SK-N-SH (cell line): ENCODE measurements at regions not wholly inside any gene's neighbourhood (a gene's known extent, or its start where the extent isn't known, plus 50 kb on each side); places are given as distances from the start of the nearest gene placed in this dataset.

Source experiments
- CTCF ChIA-PET: fragments of 300-600, 350-600 bp; formaldehyde crosslinking; extraction: SDS; loops from one replicate; lab custom pipeline; 2021; lab: Yijun Ruan, JAX
- POLR2A ChIA-PET: fragments of 350-600 bp; sonication (Branson Sonifier 250); formaldehyde crosslinking; extraction: SDS; loops from one replicate; lab custom pipeline; 2020; ENCODE audit warnings: antibody characterized with exemption, inconsistent platforms; lab: Yijun Ruan, JAX
- DNase-seq: peaks from one replicate; pipeline ENCODE4 v3.0.0; 2012
- H2AFZ ChIP-seq: fragments of 200-600 bp; sonication (generic); 2 replicates; pipeline ENCODE4 v1.8.1; 2016; ENCODE audit warnings: antibody characterized with exemption, mild to moderate bottlenecking, low read depth
- H3F3A ChIP-seq: fragments of 200-600 bp; sonication (generic); replicated peaks from 2 replicates; pipeline ENCODE3; 2016; ENCODE audit warnings: antibody characterized with exemption, mild to moderate bottlenecking; ENCODE audit not compliant: insufficient read depth
- H3K27ac ChIP-seq, 2 experiments: fragments of 200-500 bp in 1 of 2; fragments of 200-600 bp in 1 of 2; sonication (Bioruptor generic) in 1 of 2; sonication (generic), shearing (Covaris generic) in 1 of 2; 2 replicates each; pipeline versions ENCODE4 v1.5.1 to v1.6.1; 2014 to 2016; ENCODE audit warnings: low read depth in 2 of 2, inconsistent platforms in 1 of 2, low read length in 1 of 2, mild to moderate bottlenecking in 1 of 2, mixed read lengths in 1 of 2
- H3K27me3 ChIP-seq: fragments of 200-600 bp; sonication (generic), shearing (Covaris generic); 2 replicates; pipeline ENCODE4 v1.6.1; 2016; ENCODE audit warnings: mixed run types; ENCODE audit not compliant: insufficient read depth
- H3K36me3 ChIP-seq, 2 experiments: fragments of 200-500 bp in 1 of 2; fragments of 200-600 bp in 1 of 2; sonication (Bioruptor generic) in 1 of 2; sonication (generic) in 1 of 2; replicated peaks in 1 of 2; 2 replicates each; pipeline versions ENCODE3 to v1.5.1; 2014 to 2016; ENCODE audit warnings: low read length in 1 of 2, mild to moderate bottlenecking in 1 of 2; ENCODE audit not compliant: insufficient read depth in 2 of 2, control insufficient read depth in 1 of 2
- H3K4me1 ChIP-seq, 2 experiments: fragments of 200-500 bp in 1 of 2; fragments of 200-600 bp in 1 of 2; sonication (Bioruptor generic) in 1 of 2; sonication (generic), shearing (Covaris generic) in 1 of 2; 2 replicates each; pipeline versions ENCODE4 v1.5.1 to v1.6.1; 2014 to 2016; ENCODE audit warnings: low read depth in 1 of 2, low read length in 1 of 2, mixed run types in 1 of 2; ENCODE audit not compliant: insufficient read depth in 2 of 2, control insufficient read depth in 1 of 2
- H3K4me2 ChIP-seq: fragments of 200-600 bp; sonication (generic), shearing (Covaris generic); 2 replicates; pipeline ENCODE4 v1.6.1; 2017; ENCODE audit warnings: mixed run types
- H3K4me3 ChIP-seq, 2 experiments: fragments of 200-500 bp in 1 of 2; fragments of 200-600 bp in 1 of 2; sonication (Bioruptor generic) in 1 of 2; sonication (generic), shearing (Covaris generic) in 1 of 2; 2 replicates each; pipeline versions ENCODE4 v1.5.1 to v1.8.1; 2014 to 2016; ENCODE audit warnings: low read depth in 2 of 2, inconsistent platforms in 1 of 2, low read length in 1 of 2, mild to moderate bottlenecking in 1 of 2, mixed read lengths in 1 of 2, moderate library complexity in 1 of 2
- H3K79me2 ChIP-seq: fragments of 200-600 bp; sonication (generic); 2 replicates; pipeline ENCODE4 v1.8.1; 2017; ENCODE audit warnings: mild to moderate bottlenecking; ENCODE audit not compliant: insufficient read depth
- H3K9ac ChIP-seq: fragments of 200-600 bp; sonication (generic); 2 replicates; pipeline ENCODE4 v1.6.1; 2017; ENCODE audit warnings: mixed run types
- H3K9me2 ChIP-seq: fragments of 200-600 bp; sonication (generic); 2 replicates; pipeline ENCODE4 v1.6.1; 2017; ENCODE audit warnings: mixed run types
- H3K9me3 ChIP-seq: fragments of 200-600 bp; sonication (generic); 2 replicates; pipeline ENCODE4 v1.6.1; 2017; ENCODE audit warnings: mixed run types, mild to moderate bottlenecking, moderate library complexity
- H4K20me1 ChIP-seq: fragments of 200-600 bp; sonication (generic); 2 replicates; pipeline ENCODE4 v1.6.1; 2017; ENCODE audit warnings: mild to moderate bottlenecking, mixed run types; ENCODE audit not compliant: insufficient read depth
- CHD2 ChIP-seq: fragments of 150-350 bp; IDR thresholded peaks from 2 replicates; pipeline ENCODE4 v1.6.1; 2018; ENCODE audit warnings: low read length; ENCODE audit not compliant: partially characterized antibody
- ELF1 ChIP-seq: IDR thresholded peaks from 2 replicates; pipeline ENCODE4 v1.4.0; 2012
- EZH2phosphoT487 ChIP-seq: fragments of 200-600 bp; sonication (generic); IDR thresholded peaks from 2 replicates; pipeline ENCODE4 v1.6.1; 2017; ENCODE audit warnings: low read depth, mixed run types, mild to moderate bottlenecking, antibody characterized with exemption, moderate library complexity, borderline replicate concordance
- FOSL2 ChIP-seq: IDR thresholded peaks from 2 replicates; pipeline ENCODE4 v1.4.0; 2012; ENCODE audit warnings: low read depth, mild to moderate bottlenecking, moderate library complexity, borderline replicate concordance
- FOXJ3 ChIP-seq: sonication (generic); formaldehyde crosslinking; IDR thresholded peaks from 2 replicates; pipeline ENCODE4 v1.5.1; 2020; ENCODE audit warnings: mild to moderate bottlenecking, missing genetic modification reagents
- FOXM1 ChIP-seq: IDR thresholded peaks from 2 replicates; pipeline ENCODE4 v1.4.0; 2012; ENCODE audit warnings: low read depth, mild to moderate bottlenecking
- GABPA ChIP-seq: IDR thresholded peaks from 2 replicates; pipeline ENCODE4 v1.4.0; 2012; ENCODE audit warnings: low read depth, mild to moderate bottlenecking
- GATA2 ChIP-seq: sonication (generic); formaldehyde crosslinking; IDR thresholded peaks from 2 replicates; pipeline ENCODE4 v1.5.0; 2020; ENCODE audit warnings: mild to moderate bottlenecking, missing genetic modification reagents
- JUND ChIP-seq: IDR thresholded peaks from 2 replicates; pipeline ENCODE4 v1.4.0; 2012
- MEF2A ChIP-seq: IDR thresholded peaks from 2 replicates; pipeline ENCODE4 v1.4.0; 2012; ENCODE audit warnings: low read depth, borderline replicate concordance
- NFIC ChIP-seq: IDR thresholded peaks from 2 replicates; pipeline ENCODE4 v1.4.0; 2012; ENCODE audit warnings: borderline replicate concordance
- NRF1 ChIP-seq: IDR thresholded peaks from 2 replicates; pipeline ENCODE4 v1.6.1; 2012; ENCODE audit warnings: low read depth, mild to moderate bottlenecking, low read length
- RAD21 ChIP-seq: IDR thresholded peaks from 2 replicates; pipeline ENCODE4 v1.6.1; 2012; ENCODE audit warnings: mild to moderate bottlenecking, low read length
- RCOR1 ChIP-seq: fragments of 150-350 bp; IDR thresholded peaks from 2 replicates; pipeline ENCODE4 v1.6.1; 2017; ENCODE audit warnings: antibody characterized with exemption, low read length
- REST ChIP-seq: IDR thresholded peaks from 2 replicates; pipeline ENCODE4 v1.6.1; 2012; ENCODE audit warnings: mild to moderate bottlenecking, low read depth, low read length, moderate library complexity
- RFX5 ChIP-seq: IDR thresholded peaks from 2 replicates; pipeline ENCODE4 v1.6.1; 2012; ENCODE audit warnings: mild to moderate bottlenecking, improper control_type of control experiment, low read length
- SIN3A ChIP-seq: IDR thresholded peaks from 2 replicates; pipeline ENCODE4 v1.6.1; 2012; ENCODE audit warnings: low read depth, mild to moderate bottlenecking, low read length, moderate library complexity, borderline replicate concordance
- SMC3 ChIP-seq: IDR thresholded peaks from 2 replicates; pipeline ENCODE4 v1.6.1; 2012; ENCODE audit warnings: low read depth, low read length, improper control_type of control experiment
- TAF1 ChIP-seq: IDR thresholded peaks from 2 replicates; pipeline ENCODE4 v1.6.1; 2012; ENCODE audit warnings: low read depth, mild to moderate bottlenecking, low read length, moderate library complexity, borderline replicate concordance
- TCF12 ChIP-seq: IDR thresholded peaks from 2 replicates; pipeline ENCODE4 v1.4.0; 2012
- TEAD4 ChIP-seq: IDR thresholded peaks from 2 replicates; pipeline ENCODE4 v1.4.0; 2012; ENCODE audit warnings: mild to moderate bottlenecking, borderline replicate concordance; ENCODE audit not compliant: insufficient read depth
- USF2 ChIP-seq: fragments of 150-350 bp; IDR thresholded peaks from 2 replicates; pipeline ENCODE4 v1.6.1; 2017; ENCODE audit warnings: antibody characterized with exemption, low read length, low read depth, borderline replicate concordance
- YY1 ChIP-seq: IDR thresholded peaks from 2 replicates; pipeline ENCODE4 v1.4.0; 2012; ENCODE audit warnings: low read depth, mild to moderate bottlenecking
- WGBS: methylation state at CpG from one replicate; pipeline ENCODE4 v1.1.6; 2017; ENCODE audit warnings: low lambda C conversion rate; 5-methylcytosine and 5-hydroxymethylcytosine counted together
- TF ChIP-seq, protein P1 (sequence below): IDR thresholded peaks from 2 replicates; pipeline ENCODE4 v1.4.0; 2012; ENCODE audit warnings: low read depth, borderline replicate concordance
- TF ChIP-seq, protein P2 (sequence below): fragments of 150-350 bp; IDR thresholded peaks from 2 replicates; pipeline ENCODE4 v1.6.1; 2016; ENCODE audit warnings: mild to moderate bottlenecking, low read depth, low read length
- TF ChIP-seq, protein P3 (sequence below): IDR thresholded peaks from 2 replicates; pipeline ENCODE4 v1.4.0; 2012; ENCODE audit warnings: low read depth, borderline replicate concordance

- TF ChIP-seq REST (no peak), TEAD4 (no peak), NFIC (no peak)
- TF ChIP-seq, all 33 proteins: peak for 0
These were observed 844.8 kb upstream of the LRRN3 start (continued) for GRCh38 chr7:110246118-110246517.

- H3K27ac ChIP-seq = peak overlapping the region in 1 of 2 experiments; percentile 74; a peak in 2 of 4 replicates
- H3K9me3 ChIP-seq = no peaks in the 10 kb centered on the region
- POLR2A ChIA-PET = no interaction called here
- no peaks in the 10 kb centered on the region for H3F3A ChIP-seq
- no peaks in the 10 kb centered on the region for H3K79me2 ChIP-seq
- CTCF ChIA-PET = no interaction called here
- H3K4me2 ChIP-seq = no peak overlapping the region
- no peaks in the 10 kb centered on the region for H4K20me1 ChIP-seq
- no peaks in the 10 kb centered on the region for H3K9me2 ChIP-seq
- peak; percentile 52 for DNase-seq
- no peaks in the 10 kb centered on the region for H3K36me3 ChIP-seq
- no peaks in the 10 kb centered on the region for H3K27me3 ChIP-seq
- H3K9ac ChIP-seq = no peak overlapping the region
- no peak overlapping the region for H3K4me3 ChIP-seq
- no peak overlapping the region for H2AFZ ChIP-seq
- H3K4me1 ChIP-seq = peaks cover 0 to 11% of the 10 kb centered on the region in 2 experiments; a peak in 2 of 4 replicates
- WGBS = 9% methylated on average over 4 of the region's 4 CpGs
- TF ChIP-seq USF2 (no peak), SIN3A (no peak), YY1 (no peak), GATA2 (CRISPR knock-in tag) (peak; percentile 52), TCF12 (peak; percentile 22; the same call in 1 of the 2 replicates), TAF1 (no peak), FOXJ3 (no peak), MEF2A (no peak), FOSL2 (no peak), NFIC (no peak), RCOR1 (peak; percentile 51; the same call in 1 of the 2 replicates), CHD2 (peak; percentile 42), SMC3 (no peak), RAD21 (no peak), JUND (no peak), FOXM1 (no peak), RFX5 (no peak), NRF1 (no peak), GABPA (no peak), ELF1 (no peak), EZH2phosphoT487 (no peak)
- TF ChIP-seq, protein P1, sequence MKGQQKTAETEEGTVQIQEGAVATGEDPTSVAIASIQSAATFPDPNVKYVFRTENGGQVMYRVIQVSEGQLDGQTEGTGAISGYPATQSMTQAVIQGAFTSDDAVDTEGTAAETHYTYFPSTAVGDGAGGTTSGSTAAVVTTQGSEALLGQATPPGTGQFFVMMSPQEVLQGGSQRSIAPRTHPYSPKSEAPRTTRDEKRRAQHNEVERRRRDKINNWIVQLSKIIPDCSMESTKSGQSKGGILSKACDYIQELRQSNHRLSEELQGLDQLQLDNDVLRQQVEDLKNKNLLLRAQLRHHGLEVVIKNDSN = no peak
- TF ChIP-seq, protein P2, sequence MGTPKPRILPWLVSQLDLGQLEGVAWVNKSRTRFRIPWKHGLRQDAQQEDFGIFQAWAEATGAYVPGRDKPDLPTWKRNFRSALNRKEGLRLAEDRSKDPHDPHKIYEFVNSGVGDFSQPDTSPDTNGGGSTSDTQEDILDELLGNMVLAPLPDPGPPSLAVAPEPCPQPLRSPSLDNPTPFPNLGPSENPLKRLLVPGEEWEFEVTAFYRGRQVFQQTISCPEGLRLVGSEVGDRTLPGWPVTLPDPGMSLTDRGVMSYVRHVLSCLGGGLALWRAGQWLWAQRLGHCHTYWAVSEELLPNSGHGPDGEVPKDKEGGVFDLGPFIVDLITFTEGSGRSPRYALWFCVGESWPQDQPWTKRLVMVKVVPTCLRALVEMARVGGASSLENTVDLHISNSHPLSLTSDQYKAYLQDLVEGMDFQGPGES = no peak
- TF ChIP-seq, protein P3, sequence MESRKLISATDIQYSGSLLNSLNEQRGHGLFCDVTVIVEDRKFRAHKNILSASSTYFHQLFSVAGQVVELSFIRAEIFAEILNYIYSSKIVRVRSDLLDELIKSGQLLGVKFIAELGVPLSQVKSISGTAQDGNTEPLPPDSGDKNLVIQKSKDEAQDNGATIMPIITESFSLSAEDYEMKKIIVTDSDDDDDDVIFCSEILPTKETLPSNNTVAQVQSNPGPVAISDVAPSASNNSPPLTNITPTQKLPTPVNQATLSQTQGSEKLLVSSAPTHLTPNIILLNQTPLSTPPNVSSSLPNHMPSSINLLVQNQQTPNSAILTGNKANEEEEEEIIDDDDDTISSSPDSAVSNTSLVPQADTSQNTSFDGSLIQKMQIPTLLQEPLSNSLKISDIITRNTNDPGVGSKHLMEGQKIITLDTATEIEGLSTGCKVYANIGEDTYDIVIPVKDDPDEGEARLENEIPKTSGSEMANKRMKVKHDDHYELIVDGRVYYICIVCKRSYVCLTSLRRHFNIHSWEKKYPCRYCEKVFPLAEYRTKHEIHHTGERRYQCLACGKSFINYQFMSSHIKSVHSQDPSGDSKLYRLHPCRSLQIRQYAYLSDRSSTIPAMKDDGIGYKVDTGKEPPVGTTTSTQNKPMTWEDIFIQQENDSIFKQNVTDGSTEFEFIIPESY = no peak
These were observed 837.8 kb upstream of the LRRN3 start for GRCh38 chr7:110253093-110253492.
